Esophagus squamous epithelium (tissue), 5 donors: ENCODE measurements at regions not wholly inside any gene's neighbourhood (a gene's known extent, or its start where the extent isn't known, plus 50 kb on each side); places are given as distances from the start of the nearest gene placed in this dataset.

Experiments used
- DNase-seq: peaks from one replicate; lab custom pipeline; 2025; lab: John Stamatoyannopoulos, UW
- H3K27ac ChIP-seq, 4 donors: fragments of 200-600 bp; sonication (generic); one replicate each; pipeline ENCODE4 v1.5.1; 2016 to 2019; ENCODE audit warnings: mild to moderate bottlenecking in 1 of 4
- H3K27me3 ChIP-seq, 4 donors: fragments of 200-600 bp; sonication (generic); 1 replicate in 3 of 4; 2 replicates in 1 of 4; pipeline versions ENCODE4 v1.5.1 to v1.6.0; 2017 to 2021; ENCODE audit warnings: antibody characterized with exemption in 1 of 4
- H3K36me3 ChIP-seq, 3 donors: fragments of 200-600 bp; sonication (generic); one replicate each; pipeline ENCODE4 v1.5.1; 2016 to 2019
- H3K4me1 ChIP-seq, 3 donors: fragments of 200-600 bp; sonication (generic); one replicate each; pipeline ENCODE4 v1.5.1; 2017 to 2019
- H3K4me3 ChIP-seq, 4 donors: fragments of 200-600 bp; sonication (generic); 1 replicate in 3 of 4; 2 replicates in 1 of 4; pipeline ENCODE4 v1.5.1; 2016 to 2019; ENCODE audit warnings: mild to moderate bottlenecking in 2 of 4, moderate library complexity in 1 of 4
- H3K9me3 ChIP-seq, 3 donors: fragments of 200-600 bp; sonication (generic); one replicate each; pipeline ENCODE4 v1.5.1; 2016 to 2019
- CTCF ChIP-seq, 6 experiments: fragments of 450-650 bp in 4 of 6; fragments of 200-600 bp in 2 of 6; sonication (generic) in 2 of 6; IDR thresholded peaks; one replicate each; pipeline ENCODE4 v1.5.1; 2016 to 2019; ENCODE audit warnings: antibody characterized with exemption in 6 of 6, mild to moderate bottlenecking in 4 of 6, moderate library complexity in 4 of 6
- POLR2A ChIP-seq, 4 donors: fragments of 450-650 bp; IDR thresholded peaks; one replicate each; pipeline ENCODE4 v1.6.1; 2017; ENCODE audit warnings: antibody characterized with exemption in 4 of 4, mild to moderate bottlenecking in 4 of 4, moderate library complexity in 3 of 4
- WGBS, 2 donors: methylation state at CpG; one replicate each; pipeline ENCODE4 v1.1.5; 2018; 5-methylcytosine and 5-hydroxymethylcytosine counted together
- intact Hi-C: fragments of 100-400 bp; cut with DNase I; formaldehyde crosslinking; loops from one replicate; pipeline ENCODE4 v1.15.0; 2022
- donor health status: DM: yes; HTN: yes; CAD: no.

- no peak overlapping the region for H3K27ac ChIP-seq
- no peak overlapping the region for H3K4me3 ChIP-seq
- H3K27me3 ChIP-seq = no peaks in the 10 kb centered on the region
- no peaks in the 10 kb centered on the region for H3K9me3 ChIP-seq
- peaks cover 0 to 49% (median 8%) of the 10 kb centered on the region in 3 donors for H3K4me1 ChIP-seq
- intact Hi-C loops = no loop called here
- 38 to 92% methylated on average over 1 to 2 of the region's 2 CpGs for WGBS, 2 donors
- no peak for TF ChIP-seq CTCF (IDR thresholded peaks at IDR 0.05)
- TF ChIP-seq POLR2A (IDR thresholded peaks at IDR 0.05) = no peak
- no peaks in the 10 kb centered on the region for H3K36me3 ChIP-seq
- DNase-seq = no peak
Observed at GRCh38 chr2:59882822-59883221, 670.6 kb downstream of the BCL11A start.

- Histone ChIP-seq H3K4me1 (peaks cover 0 to 43% (median 8%) of the 10 kb centered on the region in 3 donors), H3K27ac (no peak overlapping the region), H3K4me3 (no peak overlapping the region), H3K36me3 (no peaks in the 10 kb centered on the region), H3K27me3 (no peaks in the 10 kb centered on the region), H3K9me3 (no peaks in the 10 kb centered on the region)
- intact Hi-C loops = no loop called here
- no peak for DNase-seq
- WGBS, 2 donors = 82 to 85% methylated on average over 2 to 3 of the region's 3 CpGs
- TF ChIP-seq CTCF (IDR thresholded peaks at IDR 0.05) (no peak), POLR2A (IDR thresholded peaks at IDR 0.05) (no peak)
Observed at GRCh38 chr2:59882279-59882678, 671.2 kb downstream of the BCL11A start.

- no peak overlapping the region for H3K4me3 ChIP-seq
- TF ChIP-seq POLR2A (IDR thresholded peaks at IDR 0.05) = no peak
- TF ChIP-seq CTCF (IDR thresholded peaks at IDR 0.05) = no peak
- DNase-seq = no peak
Observed at GRCh38 chr2:59881218-59881617, 672.2 kb downstream of the BCL11A start.

GRCh38 chr2:59879700-59880131, 673.7 kb downstream of the BCL11A start:
- no peaks in the 10 kb centered on the region for H3K9me3 ChIP-seq
- intact Hi-C loops = no loop called here
- no peak for DNase-seq
- 62 to 80% methylated on average over 8 to 9 of the region's 9 CpGs for WGBS, 2 donors
- no peak overlapping the region for H3K27ac ChIP-seq
- H3K36me3 ChIP-seq = no peaks in the 10 kb centered on the region
- H3K4me3 ChIP-seq = no peak overlapping the region
- TF ChIP-seq CTCF (IDR thresholded peaks at IDR 0.05) (no peak), POLR2A (IDR thresholded peaks at IDR 0.05) (no peak)
- H3K27me3 ChIP-seq = no peaks in the 10 kb centered on the region
- peaks cover 0 to 23% (median 0%) of the 10 kb centered on the region in 3 donors for H3K4me1 ChIP-seq

More at GRCh38 chr2:59881218-59881617, 672.2 kb downstream of the BCL11A start:
- Histone ChIP-seq H3K36me3 (no peaks in the 10 kb centered on the region), H3K4me1 (peaks cover 0 to 33% (median 5%) of the 10 kb centered on the region in 3 donors), H3K9me3 (no peaks in the 10 kb centered on the region), H3K27ac (no peak overlapping the region), H3K27me3 (no peaks in the 10 kb centered on the region)
- WGBS, 2 donors = 20 to 35% methylated on average over 1 of the region's 1 CpG
- intact Hi-C loops = no loop called here

GRCh38 chr2:59875836-59876235, 677.6 kb downstream of the BCL11A start:
- WGBS, 2 donors = 86% methylated on average over 4 to 5 of the region's 5 CpGs
- H3K27me3 ChIP-seq = no peaks in the 10 kb centered on the region
- no peak for DNase-seq
- no peak overlapping the region for H3K4me3 ChIP-seq
- TF ChIP-seq POLR2A (IDR thresholded peaks at IDR 0.05) = no peak
- TF ChIP-seq CTCF (IDR thresholded peaks at IDR 0.05) = no peak
- no peaks in the 10 kb centered on the region for H3K9me3 ChIP-seq
- no peaks in the 10 kb centered on the region for H3K36me3 ChIP-seq
- intact Hi-C loops = no loop called here
- no peak overlapping the region for H3K27ac ChIP-seq
- H3K4me1 ChIP-seq = peaks cover 0 to 2% (median 0%) of the 10 kb centered on the region in 3 donors
